Activated naive CD8-positive, alpha-beta T cell treated with anti-CD3 and anti-CD28 coated beads, Interleukin-2, amount 50 U/mL, for 16 hours (primary cell): ENCODE measurements at regions not wholly inside any gene's neighbourhood (a gene's known extent, or its start where the extent isn't known, plus 50 kb on each side); places are given as distances from the start of the nearest gene placed in this dataset.
"Not testable (repeated sequence)": the region's sequence is repeated elsewhere in the genome, so short reads cannot be mapped to it uniquely, and the experiment has no call there.

Experiments used
- DNase-seq: peaks from one replicate; pipeline ENCODE4 v3.0.0-alpha.2; 2020; ENCODE audit warnings: low read depth, low spot score

DNA sequence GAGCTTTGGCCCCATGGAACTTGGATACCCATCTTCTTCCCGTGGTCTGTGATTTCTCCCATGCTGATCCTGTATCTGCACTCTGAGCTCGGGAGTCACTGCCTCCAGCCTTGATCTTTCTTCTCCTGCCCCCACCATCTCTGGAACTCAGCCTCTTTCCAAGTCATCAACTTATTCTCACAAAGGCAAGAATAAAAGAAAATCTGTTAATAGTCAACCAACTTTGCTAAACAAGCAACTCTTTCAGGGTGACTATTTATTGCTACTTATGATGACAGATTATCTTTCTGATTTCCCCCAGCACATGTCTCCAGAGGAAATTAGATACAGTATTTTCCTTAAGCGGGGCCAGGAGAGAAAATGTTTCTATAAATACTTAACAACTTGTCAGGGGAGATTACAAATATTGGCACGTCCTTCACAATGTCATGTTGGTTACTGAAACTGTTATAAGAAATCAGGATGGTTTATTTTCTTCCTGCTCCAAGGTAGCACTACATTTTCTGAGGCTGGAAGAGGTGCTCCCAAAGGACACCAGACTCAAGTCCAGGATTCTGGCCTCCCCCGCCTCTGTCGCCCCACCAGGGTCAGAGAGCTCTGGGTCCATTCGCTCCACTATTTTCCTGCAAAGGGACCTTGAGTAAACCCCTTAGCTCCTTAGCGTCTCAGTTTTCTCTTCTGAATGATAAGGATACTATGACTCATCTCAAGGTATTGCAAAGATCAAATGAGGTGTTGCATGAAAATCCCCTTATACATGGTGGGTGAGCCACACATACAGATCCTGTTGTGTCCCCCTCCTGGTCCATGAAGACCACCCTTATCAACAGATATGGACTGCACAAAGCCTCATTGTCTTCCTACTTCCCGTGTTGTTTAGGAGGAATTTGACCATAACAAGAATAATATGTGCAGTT is 205.2 kb upstream of the WSCD1 start:
- DNase-seq: no peak

DNA sequence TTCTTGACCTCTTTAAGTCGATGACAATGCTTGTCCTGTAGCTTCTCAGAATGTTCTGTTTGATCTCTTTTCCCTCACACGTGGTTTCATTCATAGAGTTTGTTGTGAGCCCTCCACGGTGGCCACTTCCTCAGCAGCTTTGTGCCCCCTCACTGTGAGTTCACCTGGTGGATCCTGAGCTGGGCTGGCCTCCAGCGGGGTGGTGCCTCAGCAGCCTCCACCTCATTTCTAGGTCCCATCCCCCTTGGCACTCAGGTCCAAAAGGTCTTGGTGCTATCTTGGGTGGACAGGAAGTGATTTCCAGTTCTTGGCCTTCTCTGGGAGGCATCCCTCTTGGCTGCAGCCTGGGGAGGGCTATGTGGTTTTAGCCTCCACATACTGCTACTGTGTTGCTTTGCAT is 203.2 kb upstream of the WSCD1 start:
- no peak for DNase-seq

DNA sequence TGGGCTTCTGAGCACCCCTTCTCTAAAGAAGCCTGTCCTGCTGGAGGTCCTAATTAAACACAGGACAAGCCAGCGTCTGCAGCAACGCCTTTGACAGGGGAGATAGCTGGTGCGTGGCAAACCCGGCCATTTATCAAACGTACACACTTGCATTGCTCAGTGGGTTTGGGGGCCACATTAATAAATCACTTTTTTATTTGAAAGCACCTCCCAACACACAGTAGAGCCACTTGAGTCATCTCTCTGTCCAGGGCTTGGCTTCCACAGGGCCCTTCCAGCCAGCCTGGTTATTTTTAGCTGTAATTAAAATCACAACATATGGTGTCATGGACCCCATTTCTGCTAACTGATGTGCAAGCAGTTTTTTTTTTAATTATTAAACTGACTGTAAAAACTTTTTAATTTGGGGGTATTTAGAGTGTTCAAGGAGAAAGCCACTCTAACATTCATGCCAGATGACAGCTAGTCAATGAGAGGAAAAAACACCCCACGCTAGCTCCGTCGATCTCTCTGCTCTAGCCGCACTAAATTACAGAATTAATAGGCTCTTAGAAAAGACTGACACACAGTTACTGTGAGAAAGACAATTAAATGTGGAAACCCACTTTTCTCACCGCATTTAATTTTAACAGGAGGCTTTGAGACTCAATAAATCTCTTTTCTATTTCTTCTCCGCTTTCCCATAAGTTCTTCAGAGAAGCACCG is 201.0 kb upstream of the WSCD1 start:
- DNase-seq: no peak

DNA sequence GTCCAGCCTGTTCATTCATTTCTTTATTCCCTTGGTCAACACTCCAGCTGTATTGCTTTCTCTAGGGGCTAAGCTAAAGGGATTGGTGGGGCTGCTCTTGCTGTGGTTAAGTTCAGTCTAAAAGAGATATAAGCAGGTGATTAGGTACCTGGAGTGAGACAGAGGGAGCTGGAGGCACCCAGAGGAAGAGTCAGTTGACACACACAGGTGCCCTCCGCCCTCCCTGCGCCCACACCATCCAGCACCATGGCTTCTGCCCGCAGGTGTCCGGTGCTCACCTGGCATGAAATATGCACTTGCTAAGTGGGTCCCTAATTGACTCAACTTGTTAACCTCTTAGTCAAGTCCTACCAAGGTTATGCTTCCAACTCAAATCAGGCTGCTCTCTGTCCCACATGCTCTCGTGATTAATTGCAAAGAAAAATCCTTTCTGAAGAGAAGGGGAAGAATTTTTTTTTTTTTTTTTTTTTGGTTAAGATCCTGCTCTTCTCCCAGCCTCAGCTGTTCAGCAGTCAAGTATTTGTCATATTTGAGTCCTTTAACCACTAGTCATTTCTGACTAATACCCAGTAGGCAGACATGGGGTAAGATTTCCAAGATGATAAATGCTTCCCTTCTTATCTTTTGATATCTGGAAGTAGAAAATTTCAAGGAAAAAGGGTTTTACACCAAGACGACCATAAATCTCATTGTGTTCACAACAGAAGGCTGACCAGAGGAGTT is 199.8 kb upstream of the WSCD1 start:
- no peak for DNase-seq

DNA sequence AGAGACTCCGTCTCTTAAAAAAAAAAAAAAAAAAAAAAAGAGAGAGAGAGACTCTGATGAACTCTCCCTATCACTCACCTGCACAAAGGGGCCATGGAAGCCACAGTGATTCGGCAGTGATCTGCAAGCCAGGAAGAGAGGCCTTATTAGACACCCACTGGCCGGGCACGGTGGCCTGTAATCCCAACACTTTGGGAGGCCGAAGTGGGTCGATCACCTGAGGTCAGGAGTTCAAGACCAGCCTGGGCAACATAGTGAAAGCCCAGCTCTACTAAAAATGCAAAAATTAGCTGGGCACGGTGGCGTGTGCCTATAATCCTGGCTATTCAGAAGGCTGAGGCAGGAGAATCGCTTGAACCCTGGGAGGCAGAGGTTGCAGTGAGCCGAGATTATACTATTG is 198.5 kb upstream of the WSCD1 start:
- no peak for DNase-seq

DNA sequence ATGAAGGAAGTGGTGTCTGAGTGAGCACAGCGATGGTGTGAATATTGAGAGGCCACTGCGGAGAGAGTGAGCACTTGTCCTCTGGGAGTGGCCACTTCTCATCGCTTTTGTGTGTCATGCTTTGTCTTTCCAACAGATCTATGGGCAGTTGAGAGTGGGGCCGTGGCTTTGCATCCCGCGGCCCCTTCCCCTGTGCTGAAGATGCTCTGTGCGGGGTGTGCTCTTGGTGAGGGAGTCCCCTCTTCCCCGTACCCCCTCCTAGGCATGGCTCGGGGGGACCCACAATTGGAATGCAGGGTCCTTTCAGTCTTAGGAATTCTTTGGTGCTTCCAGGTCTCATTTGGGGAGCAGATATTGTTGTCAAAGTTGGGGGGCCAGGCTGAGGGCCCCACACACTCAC is 197.3 kb upstream of the WSCD1 start:
- no peak for DNase-seq

DNA sequence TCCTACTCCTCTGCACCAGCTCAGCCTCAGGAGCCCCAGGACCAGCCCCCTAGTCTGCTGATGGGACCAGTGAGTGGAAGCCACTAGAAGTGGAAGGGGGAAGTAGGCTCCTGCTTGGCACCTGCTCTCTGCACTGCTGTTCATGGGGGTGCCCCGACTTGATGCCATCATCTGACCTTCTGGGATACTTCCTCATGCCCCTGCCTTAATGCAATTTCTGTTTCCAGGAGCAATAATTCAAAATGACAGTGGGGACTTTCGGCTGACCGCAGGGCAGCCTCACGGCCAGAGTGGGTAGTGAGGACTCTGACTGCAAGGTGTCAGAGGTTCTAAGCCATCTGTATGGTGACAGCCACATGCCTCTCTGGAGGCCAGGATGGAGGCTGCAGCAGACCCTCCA is 196.4 kb upstream of the WSCD1 start:
- no peak for DNase-seq

DNA sequence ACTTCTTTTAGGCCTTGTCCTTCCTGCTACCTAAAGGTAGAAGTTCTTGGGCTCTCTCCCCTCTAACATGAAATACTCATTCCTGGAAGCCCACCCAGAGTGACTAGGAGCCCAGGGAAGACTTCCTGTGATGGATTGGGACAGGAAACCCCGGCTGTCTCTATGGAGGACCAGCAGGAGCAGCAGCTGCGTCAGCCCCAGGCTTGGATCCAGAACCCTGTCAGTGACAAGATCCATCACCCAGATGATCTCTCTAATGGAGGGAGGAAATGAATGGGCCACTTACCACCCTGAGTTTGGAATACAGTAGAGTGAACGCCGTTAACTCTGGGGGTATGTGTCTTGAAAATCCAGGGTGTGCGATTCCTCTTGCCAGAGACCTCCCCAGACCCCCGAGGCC is 195.7 kb upstream of the WSCD1 start:
- no peak for DNase-seq

DNA sequence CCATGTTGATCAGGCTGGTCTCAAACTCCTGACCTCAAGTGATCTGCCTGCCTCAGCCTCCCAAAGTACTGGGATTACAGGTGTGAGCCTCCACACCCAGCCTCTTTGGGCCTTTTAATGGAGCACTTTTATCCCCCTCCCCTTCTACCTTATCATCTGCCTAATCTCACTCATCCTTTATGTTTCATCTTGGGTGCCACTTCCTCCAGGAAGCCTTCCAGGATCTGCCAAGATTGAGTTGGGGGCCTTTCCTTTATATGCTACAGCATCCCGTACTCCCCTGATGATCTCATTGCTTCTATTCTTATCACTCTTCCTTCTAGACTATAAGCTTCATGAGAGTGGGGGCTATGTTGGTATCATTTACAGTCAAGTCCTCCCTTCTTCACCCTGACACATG is 192.8 kb upstream of the WSCD1 start:
- DNase-seq: no peak

DNA sequence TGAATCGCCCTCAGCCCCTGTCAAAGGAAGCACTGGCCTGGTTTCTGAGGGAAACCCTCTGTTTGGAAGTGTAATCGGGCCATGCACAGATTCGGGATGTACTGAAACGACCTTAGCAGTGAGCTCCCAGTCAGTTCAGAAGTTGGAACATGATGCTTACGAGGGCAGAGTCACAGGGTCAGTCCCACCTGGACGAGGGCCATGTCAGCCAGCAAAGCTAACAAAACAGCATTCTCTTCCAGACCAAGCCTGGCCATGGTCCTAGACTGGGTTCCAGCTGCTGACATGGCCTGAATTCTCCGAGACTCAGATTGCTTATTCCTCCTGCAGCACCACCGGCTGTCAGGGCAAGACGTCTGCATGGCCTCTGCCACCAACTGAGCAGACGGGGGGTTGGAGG is 192.2 kb upstream of the WSCD1 start:
- DNase-seq: no peak

DNA sequence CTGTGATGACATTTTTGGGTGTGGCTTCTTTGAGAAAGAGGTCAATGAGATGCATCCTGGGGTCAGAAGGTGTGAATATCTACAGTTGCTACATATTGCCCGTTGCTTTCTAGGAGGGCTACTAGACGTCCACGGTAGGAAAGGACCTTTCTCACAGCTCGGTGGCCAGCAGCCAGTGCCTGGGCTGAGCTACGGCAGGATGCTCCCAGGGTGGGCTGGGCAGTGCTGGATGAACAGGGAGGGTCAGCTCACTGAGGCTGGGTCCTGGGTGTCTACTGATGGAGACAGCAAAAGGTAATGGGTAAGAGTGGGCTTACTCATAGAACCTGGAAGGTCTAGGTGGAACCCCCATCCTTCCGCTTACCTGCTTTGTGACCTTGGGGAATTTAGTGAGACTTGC is 188.3 kb upstream of the WSCD1 start:
- no peak for DNase-seq

DNA sequence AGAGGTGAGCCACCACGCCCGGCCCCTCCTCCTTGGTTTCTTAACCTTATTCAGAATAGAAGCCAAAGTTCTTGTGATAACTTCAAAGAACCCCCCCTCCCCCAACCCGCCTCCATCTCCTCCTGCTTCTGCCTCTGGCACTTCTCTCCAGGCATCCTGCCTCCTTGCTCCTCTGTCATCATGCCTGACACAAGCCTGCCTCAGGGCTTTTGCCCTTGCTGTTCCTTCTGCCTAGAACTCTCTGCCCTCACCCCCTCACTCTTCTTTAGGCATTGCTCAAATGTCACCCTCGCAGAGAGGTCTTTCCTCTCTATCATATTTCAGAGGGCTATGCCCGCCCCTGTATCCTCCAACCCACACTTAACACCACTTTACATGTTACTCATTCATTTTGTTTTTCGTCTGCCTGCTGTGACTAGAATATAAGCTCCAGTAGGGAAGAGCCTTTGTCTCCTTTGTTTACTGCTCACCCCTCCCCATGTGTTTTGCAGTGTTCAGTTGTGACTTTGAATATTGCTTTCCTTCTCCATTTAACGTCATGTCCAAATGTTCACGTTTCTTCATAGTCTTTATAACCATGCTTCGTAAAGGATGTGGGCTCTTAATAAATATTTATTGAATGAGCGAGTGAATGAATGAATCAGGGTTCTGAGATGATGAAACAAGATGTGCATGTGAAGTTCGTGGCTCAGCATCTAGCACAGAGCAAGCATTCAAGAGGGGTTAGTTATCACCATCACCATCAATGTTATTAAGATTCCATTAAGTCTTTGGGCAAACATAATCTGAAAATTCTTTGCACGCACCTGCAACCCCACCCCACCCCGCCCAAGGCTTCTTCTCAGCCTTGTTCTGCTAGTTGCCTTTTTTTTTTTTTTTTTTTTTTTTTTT is 186.2 kb upstream of the WSCD1 start:
- DNase-seq: no peak

DNA sequence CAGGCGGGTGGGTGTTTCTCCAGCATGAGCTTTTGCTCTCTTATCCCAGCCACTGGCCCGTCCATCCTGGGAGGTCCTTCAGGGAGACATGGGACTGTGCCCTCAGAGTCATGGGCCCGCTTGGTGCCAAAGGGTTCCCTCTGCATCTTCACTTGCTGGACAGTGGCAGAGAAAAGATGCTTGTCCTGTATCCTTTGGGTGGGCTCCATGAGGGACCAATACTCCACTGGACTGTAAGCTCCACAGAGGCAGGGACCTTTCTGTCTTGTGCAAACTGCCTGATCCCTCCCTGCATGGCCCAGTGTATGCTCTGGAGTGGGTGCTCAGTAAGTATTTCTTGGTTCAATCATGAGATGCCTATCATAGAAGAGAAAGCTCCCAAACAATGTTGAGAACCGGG is 184.8 kb upstream of the WSCD1 start:
- DNase-seq: no peak

DNA sequence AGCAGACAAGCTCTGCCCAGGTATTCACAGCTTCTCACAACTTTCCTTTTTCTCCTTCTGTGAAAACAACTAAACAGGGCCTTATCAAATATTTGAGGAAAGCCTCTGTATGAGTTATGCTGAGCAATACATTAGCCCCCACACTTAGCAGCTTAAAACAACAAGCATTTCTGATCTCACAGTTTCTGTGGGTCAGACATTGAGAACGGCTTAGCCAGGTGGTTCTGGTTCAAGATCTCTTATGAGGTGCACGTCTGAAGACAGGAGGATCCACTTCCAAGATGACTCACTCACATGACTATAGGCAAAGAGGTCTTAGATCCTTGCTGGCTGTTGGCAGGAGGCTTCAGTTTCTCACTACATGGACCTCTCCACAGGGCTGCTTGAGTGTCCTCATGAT is 181.4 kb upstream of the WSCD1 start:
- DNase-seq: no peak

DNA sequence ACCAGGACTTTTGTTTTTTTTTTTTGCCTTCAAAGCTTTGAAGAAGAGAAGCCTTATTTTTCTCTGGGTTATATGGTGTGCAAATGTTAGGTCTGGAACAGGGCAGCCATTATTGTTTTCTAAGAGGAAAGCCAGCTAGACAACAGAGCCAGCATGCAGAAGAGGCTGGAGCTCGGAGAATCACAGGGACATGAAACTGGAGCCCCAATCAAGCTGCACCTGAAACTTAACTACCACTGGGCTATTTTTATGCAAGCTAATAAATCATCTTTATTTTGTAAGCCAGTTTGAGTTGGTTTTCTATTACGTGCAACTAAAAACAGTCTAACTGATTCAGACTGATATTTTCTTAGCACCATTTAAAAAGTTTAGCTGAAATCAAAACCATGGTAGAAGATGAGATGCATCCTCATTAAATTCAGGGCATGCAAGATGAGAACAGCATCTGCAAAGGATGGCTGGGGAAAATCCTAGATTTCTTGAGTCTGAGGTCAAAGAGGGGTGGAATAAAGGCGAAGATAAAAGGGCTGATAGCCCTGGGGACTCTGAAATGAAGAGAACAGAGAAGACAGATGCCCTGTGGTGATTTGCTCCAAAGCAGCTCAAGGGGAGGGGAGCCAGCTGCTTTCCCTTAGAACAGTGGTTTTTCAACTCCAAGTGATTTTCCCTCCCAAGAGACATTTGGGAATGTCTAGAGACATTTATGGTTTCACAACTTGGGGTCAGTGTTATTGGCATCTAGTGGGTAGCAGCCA is 177.1 kb upstream of the WSCD1 start:
- DNase-seq: no peak

DNA sequence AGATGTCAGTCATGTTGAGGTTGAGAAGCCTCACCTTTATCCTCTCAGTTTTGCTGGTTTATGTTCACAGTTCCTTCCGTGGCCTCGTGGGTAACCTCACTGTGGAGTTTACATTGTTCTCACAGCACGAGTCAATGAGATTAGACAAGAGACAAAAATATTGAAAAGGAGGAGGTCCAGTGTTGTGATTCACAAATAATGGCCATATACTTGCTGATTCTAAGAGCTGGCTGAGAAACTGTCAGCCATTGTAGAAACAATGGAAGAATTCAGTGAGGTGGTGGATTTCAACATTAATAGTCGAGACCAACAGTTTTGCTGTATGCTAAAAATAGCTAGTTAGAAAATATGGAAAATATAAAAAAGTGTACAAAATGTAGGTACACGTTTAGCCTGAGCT is 176.4 kb upstream of the WSCD1 start:
- DNase-seq: no peak

DNA sequence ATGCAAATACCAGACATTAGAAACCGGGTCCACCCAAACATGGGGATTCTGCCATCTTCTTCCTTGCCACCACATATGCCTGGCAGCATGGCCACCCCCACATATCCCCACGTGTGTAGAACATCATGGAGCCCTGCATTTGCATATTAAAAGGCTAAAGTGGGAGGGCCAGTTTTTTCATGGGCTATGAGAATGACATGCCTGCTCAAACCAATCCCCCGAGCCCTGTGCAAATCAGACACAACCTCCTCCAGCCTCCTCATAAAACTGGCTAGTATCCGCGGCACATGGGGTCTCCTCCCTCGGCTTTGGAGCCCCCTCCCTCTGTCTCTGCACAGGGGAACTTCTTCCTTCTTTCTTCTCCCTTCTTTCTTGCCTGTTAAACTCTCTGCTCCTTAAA is 174.9 kb upstream of the WSCD1 start:
- DNase-seq: no peak

DNA sequence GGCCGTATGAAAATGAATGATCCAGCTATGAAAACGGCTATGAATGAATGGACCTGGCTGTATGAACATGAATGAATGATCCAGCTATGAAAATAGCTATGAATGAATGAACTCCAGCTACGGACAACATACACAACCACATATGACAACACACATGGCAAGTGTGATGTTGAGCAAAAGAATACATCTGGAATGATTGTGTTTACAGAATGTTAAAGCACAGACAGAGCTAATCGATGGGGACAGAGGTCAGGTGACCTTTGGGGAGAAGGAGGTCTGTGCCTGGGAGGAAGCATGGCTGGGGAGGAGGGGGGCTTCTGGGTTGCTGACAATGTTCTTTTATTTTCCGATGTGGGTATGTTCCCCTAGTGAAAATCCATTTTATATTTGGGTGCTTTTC is 174.0 kb upstream of the WSCD1 start:
- DNase-seq: no peak

DNA sequence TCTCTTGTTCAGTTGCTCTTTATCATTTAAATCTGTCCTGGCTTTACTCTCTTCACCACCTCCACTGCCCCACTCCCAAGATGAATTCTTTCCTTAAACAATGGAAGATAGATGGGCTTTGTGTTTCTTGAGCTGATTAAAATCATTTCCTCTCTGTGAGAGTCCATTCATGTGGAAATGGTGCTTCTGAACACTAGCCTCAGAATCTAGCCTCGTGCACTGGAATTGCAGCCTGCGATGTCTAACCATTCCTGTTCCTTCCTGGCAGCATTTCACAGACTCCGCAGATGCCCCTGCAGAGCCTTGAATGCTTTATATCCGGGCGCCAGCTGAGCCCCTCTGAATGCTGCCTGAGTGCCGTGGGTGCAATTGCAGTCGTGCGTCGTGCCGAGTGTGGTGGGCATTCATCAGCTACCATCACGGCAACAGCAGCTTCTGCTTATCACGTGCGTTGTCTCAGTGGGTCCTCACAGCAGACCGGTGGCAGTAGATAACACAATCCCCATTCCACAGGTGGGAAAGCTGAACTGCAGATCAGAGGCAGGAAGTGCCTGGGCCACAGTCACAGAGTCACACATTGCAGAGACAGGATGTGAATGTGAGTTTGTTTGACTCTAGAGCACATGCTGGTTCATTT is 172.8 kb upstream of the WSCD1 start:
- no peak for DNase-seq

DNA sequence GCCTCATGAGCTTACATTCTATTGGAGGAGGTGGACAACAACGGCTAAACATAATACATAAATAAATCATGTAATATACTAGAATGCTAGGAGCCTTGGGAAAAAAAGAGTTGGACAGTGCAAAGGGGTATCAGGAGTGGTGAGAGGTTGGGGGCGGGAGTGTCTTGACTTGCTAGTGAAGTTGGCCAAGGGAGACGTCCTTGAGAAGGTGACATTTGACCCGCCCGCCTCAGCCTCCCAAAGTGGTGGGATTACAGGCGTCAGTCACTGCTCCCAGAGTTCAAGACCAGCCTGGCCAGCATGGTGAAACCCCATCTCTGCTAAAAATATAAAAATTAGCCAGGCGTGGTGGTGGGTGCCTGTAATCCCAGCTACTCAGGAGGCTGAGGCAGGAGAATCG is 172.2 kb upstream of the WSCD1 start:
- DNase-seq: not testable (repeated sequence)
